ENCODE measurements at regions not wholly inside any gene's neighbourhood (a gene's known extent, or its start where the extent isn't known, plus 50 kb on each side); places are given as distances from the start of the nearest gene placed in this dataset.

DNA sequence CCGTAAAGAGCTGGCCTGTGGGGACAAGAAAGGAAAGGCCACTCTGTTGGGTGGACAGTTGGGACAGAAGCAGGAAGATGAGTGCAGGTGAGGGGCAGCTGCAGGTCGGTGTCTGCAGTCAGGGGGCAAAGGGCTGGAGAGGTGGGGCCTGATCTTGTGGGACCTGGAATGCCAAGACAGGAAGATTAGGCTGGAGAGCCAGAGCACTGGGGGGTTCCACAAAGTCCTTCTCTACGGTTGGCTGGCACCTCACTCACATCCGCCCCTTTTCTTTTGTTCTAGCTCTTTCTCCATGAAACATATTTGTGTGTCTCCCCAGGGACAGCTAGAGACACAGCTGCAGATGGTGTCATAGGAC lies 404.1 kb downstream of the PTPRU start:
- no peak for DNase-seq

DNA sequence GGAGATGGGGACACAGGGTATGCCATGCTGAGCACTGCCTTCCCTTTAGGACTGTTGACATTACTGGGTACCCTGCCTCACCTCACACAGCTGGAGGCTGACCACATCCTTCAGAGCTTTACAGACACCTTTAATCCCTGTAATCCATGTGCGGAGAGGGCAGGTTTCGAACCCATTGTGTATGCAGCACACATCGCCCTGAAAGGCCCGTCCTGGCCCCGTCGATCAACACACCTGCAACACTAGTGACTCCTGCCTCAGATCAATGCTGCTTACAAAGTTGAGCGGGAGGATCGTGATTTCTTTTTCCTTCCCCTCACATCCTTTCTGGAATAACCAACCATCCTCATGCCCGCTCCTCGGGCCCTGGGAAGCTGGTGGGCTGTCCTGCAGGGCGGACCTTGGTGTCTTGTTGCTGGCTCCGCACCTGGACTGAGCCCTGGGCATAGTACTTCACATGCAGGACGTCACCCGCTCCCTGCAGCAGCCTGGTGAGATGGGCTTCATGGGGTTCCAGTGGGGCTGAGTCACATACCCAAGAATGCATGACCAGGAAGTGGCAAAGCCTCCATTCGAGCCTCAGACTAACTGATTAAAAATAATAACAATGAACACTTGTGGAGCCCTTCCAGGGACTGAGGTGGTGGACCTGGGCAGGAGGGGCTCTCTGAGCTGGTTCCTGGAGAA lies 403.6 kb downstream of the PTPRU start:
- no peak for DNase-seq

DNA sequence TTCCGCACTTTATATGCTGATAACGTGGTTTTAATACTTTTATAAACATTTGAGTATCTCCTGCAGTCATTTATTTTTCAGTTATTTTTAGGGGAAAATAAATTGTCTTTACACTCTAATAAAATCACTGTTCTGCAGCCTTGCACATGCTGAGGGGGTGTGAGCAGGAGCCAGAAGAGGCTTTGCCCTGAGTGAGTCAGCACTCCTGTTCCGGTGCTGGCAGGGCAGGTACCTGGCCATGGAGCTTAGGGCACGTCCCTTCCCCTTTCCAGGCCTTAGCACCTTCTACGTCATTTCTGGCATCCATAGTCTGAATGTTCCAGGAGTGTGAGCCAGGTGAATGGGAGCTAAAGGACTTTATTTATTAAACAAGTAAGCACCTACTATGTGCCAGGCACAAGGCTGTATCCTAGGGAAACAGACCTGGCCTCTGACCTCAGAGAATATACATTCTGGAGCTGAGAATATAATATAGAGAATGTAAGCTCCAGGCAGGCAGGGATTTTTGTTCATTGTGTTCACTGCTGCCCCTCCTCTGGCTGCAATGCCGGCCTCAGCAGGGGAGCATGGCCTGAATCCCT lies 402.9 kb downstream of the PTPRU start:
- DNase-seq = no peak

DNA sequence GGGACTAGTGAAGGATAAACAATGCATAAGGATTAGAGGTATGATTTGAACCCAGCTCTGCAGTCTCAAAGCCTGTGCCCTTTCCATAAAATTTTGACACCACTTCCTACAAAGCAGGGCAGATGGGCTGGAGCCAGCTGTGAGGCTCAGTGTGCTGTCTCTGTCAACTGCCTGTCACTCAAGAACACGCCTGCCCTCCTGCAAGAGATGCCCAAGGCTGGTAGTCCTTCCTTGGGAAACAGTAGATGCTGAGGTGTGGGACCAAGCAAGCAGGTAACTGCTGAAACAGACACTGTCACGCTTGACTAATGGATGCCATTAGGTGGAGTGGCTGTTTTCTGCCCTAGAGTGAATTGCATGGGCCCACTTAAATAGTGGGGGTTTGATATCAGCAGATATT lies 402.0 kb downstream of the PTPRU start:
- no peak for DNase-seq

DNA sequence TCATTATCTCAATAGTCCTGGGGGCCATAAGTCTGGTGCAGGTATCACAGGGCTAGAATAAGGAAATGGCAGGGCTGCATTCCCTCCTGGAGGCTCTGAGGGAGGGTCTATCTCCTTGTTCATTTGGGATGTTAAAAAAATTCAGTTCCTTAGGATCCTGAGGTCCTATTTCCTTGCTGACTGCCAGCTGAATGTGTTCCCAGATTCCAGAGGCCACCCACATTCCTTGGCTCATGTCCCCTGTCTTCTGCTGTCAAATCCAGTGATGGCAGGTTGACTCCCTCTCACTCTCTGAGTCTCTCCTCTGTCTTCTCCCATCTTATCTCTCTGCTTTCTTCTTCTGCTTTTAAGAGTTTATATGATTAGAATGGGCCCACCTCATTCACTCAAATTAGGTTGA lies 400.6 kb downstream of the PTPRU start:
- DNase-seq = no peak

DNA sequence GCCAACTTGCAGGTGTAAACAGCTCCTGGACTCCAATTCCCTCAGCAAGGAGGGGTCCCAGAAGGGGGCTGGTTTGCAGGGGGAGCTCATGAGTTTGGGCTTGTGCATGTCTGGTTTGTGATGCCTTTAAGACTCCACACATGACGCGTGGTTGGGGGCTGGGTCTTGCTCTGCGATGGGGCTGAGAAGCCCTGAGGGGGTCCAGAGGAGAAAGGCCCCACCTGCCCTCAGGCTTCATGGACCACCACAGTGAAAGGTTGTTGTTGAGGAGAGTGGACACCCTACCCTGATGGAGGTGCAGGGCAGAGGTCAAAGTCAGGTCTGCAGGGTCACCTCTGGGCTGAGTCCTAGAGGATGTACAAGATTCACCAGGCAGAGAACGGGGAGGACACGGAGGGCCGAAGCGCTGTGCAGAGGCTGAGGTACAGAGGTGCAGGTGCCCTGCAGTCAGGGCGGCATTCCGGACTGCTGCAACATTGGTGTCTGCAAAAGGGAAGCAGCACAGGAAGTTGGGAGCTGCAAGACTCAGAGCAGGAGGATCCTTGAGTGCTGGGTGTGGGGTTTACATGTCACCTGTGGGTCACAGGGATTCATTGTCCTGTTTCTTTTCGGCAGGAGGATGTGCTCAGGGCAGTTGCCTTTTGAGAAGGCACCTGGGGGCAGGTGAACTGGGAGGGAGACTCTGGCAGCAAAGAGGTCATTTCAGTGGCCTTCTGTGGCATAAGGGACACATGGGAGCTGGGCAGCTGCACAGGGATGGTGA lies 399.4 kb downstream of the PTPRU start:
- no peak for DNase-seq

DNA sequence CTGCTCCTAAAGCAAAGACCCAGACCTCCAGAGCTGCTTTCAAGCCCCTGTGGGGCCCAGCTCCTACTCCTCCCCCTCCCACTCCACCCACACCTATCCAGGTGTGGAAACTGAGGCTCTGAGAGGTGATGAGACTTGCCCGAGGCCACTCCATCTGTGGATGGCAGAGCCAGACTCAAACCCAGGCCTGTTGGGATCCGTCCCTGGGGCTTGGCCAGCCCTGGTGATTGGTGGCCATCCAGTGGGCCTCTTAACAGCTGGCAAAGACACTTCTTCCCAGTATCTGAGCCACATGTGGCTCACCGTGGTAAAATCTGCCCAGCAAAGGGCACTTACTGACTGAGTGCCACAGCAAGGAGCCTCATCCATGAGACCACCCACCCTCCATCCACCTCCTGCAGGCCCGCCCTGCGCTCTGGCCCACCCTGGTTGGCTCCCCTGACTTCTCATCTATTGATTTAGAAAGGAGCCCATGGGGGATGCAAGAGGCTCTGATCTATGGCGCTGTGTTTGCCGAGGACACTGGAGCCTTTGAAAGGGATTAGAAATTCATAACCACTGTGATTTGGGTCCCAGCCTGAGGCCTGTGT lies 398.5 kb downstream of the PTPRU start:
- DNase-seq = no peak

DNA sequence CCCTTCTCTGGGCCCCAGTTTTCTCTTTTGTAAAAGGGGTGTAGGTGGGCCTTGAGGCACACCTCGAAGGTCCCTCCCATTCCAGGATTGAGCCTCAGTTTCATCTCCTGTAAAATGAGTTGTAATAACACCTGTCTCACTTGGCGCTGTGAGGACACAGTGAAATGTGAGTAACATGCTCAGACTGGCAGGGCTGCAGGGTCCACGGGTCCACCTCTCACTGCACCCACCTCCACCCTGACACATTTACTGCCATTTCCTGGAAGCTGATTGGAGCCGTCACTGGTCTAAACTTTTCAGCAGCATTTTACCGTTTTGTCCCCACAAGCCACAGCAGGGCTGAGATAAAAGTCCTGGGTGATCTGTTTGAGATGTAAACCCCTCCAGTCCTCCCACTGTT lies 398.0 kb downstream of the PTPRU start:
- DNase-seq = no peak

DNA sequence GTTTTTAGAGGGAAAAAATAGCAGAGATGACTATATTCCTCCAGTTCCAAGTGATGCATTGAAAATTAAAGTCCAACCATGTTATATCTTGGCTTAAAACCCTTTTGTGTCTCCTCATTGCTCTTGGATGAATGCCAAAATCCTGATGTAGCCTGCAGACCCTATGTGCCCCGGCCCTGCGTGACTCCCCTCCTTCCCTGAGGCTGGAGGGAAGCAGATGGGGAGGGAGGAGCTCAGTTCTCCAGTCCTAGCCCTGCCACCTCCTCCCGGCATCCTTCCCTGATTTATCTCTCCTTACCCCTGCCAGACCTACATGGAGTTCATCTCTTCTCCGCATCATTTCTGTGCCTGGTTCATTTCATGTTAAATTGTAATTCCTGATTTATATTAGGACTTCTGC lies 397.4 kb downstream of the PTPRU start:
- no peak for DNase-seq

DNA sequence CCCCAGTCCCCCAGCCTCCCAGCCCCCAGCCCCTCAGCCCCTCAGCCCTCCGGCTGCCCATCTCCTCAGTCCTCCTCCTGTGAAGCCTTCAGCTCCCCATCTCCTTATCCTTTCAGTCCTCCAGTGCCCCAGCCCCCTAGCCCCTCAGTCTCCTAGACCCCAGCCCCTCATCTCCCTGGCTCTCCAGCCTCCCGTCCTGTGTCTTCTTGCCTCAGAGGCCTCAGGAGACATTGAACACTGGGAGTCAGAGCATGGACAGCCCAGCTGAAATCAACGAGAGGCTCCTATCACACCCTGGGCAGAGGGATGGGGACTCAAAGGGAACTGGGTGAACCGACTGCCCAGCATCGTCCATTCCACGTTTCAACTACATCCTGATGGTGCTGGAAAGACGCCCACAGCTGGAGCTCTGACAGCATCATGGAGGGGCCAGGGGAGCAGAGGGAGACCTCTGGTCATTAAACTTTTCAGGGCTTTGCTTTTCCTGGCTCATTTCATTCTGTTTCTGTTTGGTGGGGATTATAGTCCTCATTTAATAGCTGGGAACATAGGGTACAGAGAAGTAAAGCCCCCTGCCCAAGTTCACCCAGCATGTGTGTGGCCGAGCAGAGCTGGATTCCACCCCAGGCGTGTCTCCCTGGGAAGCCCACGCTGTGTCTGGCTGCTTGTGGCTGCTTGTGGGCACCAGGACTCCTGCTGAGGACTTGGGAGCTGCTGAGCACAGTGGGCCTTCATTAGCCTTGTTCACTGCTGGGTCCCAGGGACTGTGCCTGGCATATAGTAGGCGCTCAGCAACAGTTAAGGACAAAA lies 396.7 kb downstream of the PTPRU start:
- DNase-seq = no peak

DNA sequence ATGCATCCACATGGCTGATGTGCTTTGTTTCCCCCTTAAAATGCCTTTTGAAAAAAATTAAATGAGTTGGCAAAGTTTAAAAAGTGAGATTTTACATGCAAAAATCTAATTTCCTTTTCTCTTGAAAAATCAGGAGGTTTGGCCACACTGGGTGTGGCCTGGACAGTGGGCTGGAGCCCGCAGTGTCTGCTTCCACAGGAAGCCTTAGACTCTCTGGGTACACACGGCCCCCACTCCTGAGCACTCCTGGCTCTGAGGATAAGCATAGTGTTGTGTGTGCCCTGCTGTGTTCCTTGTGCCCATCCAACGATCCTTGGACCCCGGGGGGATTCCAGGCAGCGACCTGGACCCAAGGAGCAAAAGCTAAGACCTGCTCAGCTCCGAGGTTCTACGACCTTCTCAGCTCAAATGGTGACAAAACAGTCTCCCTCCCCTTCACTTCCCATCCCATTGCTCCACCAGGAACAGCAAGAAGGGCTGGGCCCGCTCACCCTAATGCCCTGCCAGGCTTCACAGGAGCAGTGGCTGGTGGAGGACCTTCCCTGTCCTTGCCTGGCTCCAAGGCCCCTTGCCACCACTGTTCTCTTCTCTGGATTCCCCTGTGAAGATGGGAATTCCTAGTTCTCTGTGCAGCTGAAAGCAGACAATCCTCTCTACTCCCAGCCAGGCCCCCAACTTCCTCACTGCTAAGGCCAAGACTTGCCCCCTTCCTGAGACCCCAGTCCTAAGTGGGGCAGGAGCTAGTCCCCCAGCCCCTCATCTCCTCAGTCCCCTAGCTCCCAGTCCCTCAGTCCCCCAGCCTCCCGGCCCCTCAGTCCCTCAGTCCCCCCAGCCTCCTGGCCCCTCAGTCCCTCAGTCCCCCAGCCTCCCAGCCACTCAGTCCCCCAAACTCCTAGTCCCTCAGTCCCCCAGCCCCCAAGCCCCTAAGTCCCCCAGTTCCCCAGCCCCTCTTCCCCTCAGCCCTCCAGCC lies 395.8 kb downstream of the PTPRU start:
- no peak for DNase-seq

DNA sequence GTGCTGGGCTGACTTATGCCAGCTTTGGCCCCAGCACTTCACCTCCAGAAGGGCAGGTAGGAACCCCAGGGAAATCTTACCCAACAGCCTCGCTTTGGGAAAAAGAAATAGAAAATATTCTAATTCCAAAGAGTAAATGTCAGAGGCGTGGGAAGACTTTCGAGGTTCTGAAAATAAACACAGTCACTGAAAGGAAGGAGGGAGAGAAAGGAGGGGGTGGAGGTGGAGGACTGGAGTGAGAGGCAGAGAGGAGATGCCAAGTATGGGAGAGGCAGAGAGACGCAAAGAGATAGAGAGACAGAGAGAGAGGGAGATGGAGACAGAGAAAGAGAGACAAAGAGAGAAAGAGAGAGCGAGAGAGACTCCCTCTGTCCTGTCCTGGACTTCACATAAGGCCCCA lies 395.0 kb downstream of the PTPRU start:
- DNase-seq = no peak

DNA sequence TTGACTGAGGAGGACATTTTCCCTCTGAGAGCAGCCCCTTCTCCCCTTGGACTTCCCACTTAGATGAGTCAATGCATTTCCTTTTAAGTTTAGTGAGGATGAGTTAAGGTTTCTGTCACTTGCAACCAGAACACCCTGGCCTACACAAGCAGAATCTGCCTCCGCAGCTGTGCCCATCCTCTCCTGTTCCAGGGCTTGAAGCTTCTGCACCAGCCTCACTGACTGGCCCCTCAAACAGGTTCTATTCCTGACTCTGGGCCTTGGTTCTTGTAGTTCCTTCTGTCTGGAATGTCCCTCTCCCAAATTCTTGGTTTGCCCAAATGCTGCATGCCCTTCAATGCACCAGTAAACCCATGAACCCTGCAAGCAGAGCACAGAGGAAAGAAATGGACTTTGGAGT lies 394.4 kb downstream of the PTPRU start:
- no peak for DNase-seq

DNA sequence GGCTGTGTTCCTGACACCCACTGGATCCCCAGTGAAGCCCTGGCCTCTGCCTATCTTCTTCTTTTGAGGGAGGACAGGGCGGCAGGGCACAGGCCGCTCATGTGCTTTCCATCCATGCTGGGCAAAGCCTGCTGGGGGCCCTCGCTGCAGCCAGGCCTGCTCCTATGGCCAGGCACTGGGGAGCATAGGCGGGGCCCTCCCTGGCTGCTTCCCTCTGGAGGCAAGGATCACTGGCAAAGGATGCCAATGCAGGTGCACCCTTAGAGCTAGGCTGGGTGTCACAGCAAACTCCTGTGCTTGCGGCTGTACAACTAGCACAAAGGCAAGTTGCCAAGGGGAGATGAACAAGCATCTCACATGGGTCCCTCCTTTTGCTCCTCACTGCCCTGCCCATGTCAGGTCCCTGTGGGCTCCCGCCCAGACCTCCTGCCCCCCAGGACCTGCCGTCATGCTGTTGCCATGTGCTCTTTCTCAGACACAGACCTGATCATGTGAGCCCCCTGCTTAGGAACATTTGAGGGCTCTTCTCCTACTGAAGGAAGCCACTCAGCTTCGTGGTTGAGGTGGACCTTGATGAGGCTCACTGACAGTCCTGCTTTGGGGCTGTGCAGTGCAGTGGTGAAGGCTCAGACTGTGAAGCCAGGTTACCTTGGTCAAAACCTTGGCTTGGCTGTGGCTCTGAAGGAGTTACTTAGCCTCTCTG lies 393.6 kb downstream of the PTPRU start:
- no peak for DNase-seq

DNA sequence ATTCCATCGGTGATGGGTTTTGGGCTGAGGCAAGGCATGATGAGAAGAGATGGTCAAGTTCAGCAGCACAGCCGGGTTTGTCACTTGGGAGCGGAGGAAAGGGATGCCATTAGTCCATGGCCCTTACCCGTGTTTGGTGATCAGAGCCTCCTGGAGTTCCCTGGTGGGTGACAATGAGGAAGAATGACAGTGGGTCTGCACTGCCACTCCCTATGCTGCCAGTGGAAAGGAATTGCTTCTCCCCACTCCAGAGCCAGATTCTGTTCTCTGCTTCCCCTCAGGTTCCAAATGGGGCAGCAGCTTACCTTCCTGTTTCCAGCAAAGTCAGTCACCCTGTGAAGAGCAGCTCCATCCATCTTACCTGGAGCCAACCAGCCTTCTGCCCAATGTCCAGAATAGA lies 393.1 kb downstream of the PTPRU start:
- no peak for DNase-seq

DNA sequence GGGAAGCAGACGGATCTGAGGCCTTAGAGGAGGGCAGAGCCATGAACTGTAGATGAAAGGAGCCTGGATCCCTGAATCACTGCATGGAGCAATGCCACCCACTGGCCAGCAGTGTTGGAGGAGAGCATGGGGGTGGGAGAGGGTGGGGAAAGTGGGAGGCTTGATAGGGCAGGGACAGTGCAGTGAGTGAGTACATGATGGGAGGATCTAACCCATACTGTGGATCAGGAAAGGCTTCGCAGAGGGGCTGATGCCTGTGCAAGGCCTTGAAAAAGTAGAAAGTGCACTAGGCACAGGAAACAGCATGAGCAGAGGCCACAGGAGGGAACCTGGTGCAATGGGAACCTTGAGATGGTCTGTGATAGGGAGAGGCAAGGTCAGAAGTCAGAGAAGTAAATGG lies 391.9 kb downstream of the PTPRU start:
- DNase-seq = no peak

DNA sequence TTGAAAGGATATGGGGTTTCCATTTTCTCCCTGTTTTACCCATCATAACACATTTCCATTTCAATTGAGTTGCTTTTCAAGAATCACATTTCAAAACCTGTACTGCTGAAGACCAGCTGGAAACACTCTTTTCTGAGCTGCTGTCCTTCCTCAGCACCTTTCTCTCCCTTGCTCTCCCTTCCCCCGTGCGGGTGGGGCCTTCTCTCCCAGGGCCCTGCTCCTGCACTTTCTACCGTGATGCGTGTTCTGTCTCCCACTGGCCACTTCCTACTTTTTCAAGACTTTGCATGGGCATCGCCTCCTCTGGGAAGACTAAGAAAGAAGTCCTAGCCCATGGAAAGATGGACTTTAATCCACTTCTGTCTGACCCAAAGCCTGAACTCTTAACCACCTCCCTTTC lies 390.4 kb downstream of the PTPRU start:
- no peak for DNase-seq

DNA sequence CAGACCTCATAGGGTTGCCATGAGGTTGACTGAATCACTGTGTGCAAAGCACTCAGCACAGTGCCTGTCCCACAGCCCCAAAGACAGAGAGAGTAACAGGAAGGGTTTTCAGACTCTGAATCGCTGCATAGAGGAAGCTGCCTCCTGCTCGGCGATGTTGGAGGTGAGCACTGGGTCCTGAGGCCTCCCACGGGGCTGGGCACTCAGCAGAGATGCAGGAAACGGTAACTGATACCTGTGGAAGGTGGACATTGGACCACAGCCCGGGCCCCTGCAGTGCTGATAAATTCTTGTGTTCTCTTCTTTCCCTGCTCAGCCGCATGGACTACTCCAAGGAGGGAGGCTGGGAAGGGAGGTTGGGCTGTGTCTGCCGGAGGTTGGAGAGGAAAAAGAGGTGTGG lies 389.7 kb downstream of the PTPRU start:
- no peak for DNase-seq

DNA sequence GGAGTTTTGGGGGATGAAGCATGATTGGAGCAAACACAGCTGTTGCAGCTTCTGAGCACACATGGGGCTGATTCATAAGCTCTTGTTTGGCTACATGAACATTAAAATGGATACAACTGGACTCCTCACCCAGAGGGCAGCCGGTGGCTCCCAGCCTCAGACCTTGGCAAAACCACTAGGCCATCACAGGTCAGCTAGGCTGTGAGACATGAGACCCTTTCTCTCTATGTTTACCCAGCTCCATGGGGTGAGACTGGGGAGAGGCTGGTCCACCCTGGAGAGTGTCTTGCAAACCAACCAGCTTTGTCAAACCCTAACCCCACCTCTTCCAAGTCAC lies 388.7 kb downstream of the PTPRU start:
- no peak for DNase-seq

DNA sequence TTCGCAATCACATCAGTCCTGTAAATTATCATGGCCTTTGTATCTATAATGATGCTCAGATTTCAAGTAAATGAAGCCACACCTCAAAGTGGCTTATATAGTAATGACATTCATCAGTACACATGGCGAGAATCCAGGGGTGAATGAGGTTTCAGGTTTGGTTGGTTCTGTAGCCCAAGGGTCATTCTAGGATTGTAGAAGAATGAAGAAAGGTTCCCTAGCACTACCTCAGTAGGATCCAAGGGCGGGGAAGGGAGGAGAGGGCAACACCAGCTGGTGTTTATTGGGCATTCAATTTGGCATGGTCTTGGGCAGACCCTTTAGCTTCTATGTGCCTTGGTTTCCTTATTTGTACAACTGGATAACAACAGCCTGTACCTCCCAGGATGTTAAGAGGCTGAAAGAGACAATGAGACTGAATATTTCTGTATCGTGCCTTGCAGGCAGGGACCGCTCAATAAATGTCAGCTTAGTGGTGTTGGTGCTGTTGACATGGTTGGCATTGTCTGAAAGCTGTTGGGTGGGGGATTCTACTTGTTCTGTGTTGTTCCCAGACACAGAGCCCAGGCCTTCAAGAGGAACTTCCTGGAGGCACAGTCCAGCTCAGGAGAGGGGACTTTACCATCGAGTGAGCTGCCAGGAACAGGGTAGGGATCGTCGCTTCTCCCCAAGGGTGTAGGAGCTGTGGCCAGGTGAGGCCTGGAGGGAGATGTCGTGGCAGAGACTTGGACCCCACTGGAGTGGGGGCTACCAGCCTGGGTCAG lies 388.2 kb downstream of the PTPRU start:
- DNase-seq = no peak

DNA sequence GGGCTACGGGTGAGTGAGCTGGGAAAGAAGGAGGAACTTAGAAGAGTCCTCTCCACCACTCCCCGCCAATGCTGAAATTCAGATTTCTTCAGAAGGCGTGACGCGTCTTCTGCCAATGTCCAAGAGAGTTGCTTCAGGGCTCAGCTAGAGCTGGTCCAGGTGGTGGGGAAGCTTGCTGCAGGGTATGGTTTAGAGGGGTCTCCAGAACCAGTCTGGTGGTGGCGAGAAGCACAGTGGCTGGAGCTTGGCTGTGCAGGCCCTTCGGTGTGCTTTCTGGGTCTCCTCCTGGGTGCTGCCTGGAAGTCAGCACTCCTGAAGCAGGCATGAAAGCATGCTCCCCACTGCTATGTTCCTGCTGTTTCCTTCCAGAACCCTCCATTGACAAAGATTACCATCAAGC lies 387.2 kb downstream of the PTPRU start:
- DNase-seq = no peak

Measured in NCI-H524 treated with DMSO at 0.1 percent for 48 hours (cell line).